HG03378 (cell line): ENCODE measurements at regions not wholly inside any gene's neighbourhood (a gene's known extent, or its start where the extent isn't known, plus 50 kb on each side); places are given as distances from the start of the nearest gene placed in this dataset.

ENCODE experiments used
- ATAC-seq: cut with Tn5 transposase; IDR thresholded peaks from one replicate; pipeline ENCODE4 v1.9.1; 2021; ENCODE audit warnings: mild to moderate bottlenecking, moderate library complexity; ENCODE audit not compliant: unreplicated experiment

DNA sequence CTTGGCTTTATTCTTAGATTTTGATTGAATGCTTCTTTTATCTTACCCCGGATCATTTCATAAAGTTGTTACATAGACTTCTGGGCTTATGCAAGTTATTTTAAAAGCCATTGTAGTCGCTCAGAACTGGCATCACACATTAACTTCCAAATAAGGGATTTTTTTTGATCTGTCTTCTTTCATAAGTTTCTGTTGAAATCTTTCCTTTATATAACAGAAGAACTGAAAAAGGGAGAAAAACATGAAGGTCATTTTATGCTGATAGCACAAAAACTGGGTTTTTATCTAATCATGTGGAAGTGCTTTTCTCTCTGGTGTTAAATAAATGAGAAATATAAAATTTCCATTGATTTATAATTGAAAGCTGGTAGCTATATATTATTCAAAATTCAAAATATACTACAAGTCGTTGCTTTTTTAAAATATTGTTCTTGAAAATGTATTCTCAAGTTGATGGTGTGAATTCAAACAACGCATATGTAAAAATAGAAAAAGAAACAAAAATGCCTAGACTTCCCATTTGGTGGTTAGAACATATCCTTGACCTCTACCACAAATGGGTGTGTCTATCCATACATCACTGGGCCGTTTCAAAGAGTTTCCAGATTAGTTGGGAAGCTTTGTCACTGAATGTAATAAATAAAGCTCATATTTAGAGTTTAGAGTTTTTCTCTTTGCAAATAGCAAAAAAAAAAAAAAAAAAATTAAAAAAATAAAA is 258.3 kb upstream of the ZPLD1 start:
- no peak for ATAC-seq

- ATAC-seq = no peak
Observed at GRCh38 chr3:102177075-102177755, 257.6 kb upstream of the ZPLD1 start.

DNA sequence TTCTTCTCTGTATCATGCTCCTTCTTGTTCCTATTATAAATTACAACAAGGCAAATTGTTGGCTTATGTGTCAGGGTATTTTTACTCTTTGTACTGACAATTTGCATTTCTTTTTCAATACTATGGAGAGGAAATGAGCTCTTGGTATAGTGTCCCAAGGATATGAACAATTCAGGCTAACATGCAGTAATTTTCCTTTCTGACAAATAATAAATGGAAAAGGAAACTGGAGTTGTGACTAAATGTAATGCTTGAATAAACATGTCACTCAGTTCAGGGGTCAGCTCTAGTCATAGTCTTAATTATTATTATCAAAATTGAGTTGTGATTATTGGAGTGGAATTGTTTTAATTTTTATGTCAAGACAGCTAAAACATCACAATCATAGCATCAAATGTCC is 256.0 kb upstream of the ZPLD1 start:
- no peak for ATAC-seq

DNA sequence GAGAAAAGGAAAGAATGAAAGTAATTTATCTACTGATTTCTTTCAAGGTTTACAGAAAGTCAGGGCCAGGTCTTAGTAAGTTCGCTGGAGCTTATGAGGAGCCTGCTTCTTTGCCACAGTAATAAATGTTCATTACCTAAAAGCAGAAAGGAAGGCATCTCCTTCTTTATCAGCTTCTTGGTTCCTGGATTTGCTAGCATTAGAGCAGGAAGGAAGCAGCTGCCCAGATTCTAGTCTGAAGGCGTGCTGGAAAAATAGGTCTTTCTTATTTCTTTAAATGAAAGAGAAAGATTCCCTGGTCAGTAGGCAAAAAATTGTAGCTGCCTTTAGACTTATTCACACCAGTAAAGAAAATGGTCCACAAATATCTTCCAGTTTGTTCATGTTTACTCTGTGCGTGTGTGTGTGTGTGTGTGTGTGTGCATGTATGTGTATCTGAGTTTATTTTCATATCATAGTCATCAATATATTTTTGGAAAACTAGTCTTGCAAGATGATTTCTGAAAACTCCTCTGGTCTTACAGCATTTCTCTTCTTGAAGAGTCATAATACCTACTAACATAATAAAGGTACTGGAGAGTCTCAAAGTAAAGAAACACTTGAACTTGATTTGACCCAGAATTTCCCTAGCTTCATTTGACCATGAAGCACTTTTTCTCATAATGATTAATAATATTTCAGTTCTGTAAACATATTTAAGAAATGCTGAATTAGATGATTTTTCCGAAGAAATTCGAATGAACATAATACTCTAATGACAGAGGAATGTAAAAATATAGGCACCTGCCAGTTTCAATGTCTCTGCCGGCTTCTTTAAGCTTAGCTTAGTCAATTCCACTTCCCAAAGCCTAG is 255.3 kb upstream of the ZPLD1 start:
- peak; percentile 74 for ATAC-seq

- peak; percentile 21 for ATAC-seq
Observed at GRCh38 chr3:102180280-102180931, 254.4 kb upstream of the ZPLD1 start.

DNA sequence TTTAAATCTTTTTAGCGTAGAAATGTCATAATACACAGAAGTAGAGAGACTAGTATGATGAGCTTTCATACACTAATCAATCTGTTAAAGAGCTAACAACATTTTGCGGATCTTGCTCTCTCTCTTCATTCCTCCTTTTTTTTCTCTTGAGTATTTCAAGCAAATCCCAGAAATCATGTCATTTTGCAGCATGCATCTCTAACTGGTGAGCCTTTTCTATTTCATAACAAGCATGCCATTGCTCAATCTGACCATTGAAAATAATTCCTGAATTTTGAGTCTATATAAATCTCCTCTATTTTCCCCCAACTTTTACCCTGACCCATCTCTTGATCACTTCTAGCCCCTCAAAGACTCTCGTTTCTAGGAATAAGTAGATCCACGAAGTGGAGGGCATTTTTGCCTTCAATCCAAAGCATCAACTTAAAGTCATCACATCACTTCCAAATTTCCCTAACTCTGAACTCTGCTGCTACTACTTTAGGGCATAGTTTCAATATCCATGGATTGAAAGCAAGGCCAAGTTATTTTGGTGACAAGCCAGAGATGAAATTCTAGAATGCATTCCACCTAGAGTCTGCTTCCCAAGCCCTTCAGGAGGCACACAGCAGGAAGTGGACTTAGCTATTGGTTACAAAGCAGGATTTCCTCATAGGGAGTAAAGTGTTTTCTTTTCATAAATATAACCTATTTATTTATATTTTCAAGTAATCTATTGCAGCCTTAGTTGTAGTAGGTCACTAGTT is 253.5 kb upstream of the ZPLD1 start:
- ATAC-seq = no peak

- no peak for ATAC-seq
Observed at GRCh38 chr3:102182162-102182561, 252.7 kb upstream of the ZPLD1 start.

DNA sequence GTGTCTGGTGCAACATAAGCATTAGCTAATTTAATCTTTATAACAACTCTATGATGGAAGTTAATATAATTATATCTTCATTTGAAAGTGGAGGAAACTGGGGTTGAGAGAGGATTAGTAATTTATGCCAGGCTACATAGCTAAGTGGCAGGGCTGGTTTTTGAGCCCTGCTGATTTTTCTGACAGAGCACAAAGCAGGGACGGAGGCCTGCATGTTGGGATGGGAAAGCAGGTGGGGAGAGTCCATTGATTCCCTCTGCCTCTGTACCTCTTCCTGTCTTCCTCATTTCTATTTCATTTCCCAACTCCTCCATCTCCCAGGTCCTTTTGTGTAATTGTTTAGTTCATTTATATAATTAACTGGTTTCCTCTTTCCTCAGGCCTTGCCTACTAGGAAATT is 251.6 kb upstream of the ZPLD1 start:
- no peak for ATAC-seq

DNA sequence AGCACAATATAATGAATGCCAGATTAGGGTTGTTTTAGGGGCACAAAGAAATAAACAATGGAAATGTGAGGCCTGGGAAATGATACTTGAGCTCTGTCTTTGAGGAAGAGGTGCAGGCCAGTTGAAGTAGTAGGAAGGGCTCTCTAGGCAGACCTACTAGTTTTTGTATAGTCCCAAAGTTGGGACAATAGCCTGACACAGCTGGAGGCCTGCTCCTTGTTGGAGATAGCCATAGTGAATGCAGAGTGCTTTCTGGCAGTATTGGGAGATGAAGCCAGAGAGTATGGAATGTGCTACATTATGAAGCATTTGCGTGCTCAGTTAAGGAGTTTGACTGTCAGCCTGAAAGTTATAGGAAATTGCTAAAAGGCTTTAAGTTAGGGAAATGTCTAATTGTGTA is 251.2 kb upstream of the ZPLD1 start:
- no peak for ATAC-seq

GRCh38 chr3:102189541-102189940 is 245.3 kb upstream of the ZPLD1 start:
- ATAC-seq = no peak

GRCh38 chr3:102189956-102190723 is 244.7 kb upstream of the ZPLD1 start:
- no peak for ATAC-seq

- ATAC-seq = no peak
Observed at GRCh38 chr3:102192575-102192974, 242.2 kb upstream of the ZPLD1 start.

DNA sequence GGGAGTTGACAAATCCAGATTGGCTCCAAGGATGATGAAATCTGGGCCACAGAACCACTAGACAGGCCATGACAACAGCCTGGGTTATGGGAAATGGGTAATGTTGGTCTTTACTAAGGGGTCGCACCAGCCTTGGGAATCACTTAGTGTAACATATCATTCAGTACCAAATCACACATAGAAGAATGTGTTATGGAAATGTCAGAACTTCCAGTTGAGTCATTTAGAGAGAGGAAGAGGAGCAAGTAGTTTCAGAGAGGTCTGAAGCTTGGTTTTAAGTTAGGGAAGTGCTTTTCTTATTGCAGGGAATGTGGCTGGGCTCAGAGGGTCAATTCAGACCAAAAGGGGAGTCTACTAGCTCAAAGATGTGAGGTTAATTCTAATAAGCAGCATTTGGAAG is 241.6 kb upstream of the ZPLD1 start:
- no peak for ATAC-seq

GRCh38 chr3:102194001-102194400 is 240.8 kb upstream of the ZPLD1 start:
- no peak for ATAC-seq

- ATAC-seq = no peak
Observed at GRCh38 chr3:102194760-102195159, 240.1 kb upstream of the ZPLD1 start.

GRCh38 chr3:102195198-102195948 is 239.4 kb upstream of the ZPLD1 start:
- no peak for ATAC-seq

DNA sequence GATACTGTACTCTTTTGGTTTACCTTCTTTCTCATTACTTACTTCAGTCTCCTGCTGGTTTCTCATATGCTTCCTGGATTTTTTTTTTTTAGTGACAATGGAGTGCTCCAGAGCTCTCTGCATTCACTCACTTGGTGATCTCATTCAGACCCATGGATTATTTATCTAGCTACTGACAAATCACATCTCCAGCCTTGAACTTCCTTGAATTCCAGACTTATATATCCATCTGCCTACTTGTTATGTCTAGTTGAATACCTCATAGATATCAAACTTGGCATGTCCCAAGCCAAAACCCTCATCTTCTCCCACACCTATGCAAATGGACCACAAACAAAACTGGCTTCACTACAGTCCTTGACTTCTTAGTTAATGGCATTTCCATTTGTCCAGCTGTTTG is 234.7 kb upstream of the ZPLD1 start:
- ATAC-seq = no peak

- no peak for ATAC-seq
Observed at GRCh38 chr3:102200560-102200959, 234.3 kb upstream of the ZPLD1 start.

DNA sequence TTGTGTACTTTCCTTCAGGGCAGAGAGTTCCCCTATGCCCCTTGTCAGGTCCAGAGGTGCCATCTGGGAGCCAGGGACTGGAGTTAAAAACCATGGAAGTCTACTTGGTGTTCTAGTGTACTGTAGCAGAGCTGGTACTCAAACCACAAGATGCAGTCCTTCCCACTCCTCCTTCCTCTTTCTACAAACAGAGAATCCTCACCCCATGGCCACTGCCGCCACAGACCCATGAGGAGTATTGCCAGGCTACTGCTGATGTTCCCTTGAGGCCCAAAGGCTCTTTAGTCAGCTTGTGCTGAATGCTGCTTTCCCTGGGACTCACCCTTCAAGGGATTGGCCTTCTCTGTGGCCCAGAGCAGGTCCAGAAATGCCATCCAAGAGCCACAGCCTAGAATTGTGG is 229.2 kb upstream of the ZPLD1 start:
- no peak for ATAC-seq
